ENCODE measurements at regions not wholly inside any gene's neighbourhood (a gene's known extent, or its start where the extent isn't known, plus 50 kb on each side); places are given as distances from the start of the nearest gene placed in this dataset.
A peak's percentile ranks its signal among the peaks of the same experiment; 100 is the strongest.

- ATAC-seq (ENCODE audit: poor library complexity) (no peak), DNase-seq (no peak)
- intact Hi-C loops (cut with DNase I), result no loop called here
These were observed 391.5 kb downstream of the SHANK2 start for GRCh38 chr11:70860888-70861287.

GRCh38 chr11:70861559-70861958 lies 390.8 kb downstream of the SHANK2 start:
- DNase-seq, result no peak
- ATAC-seq (ENCODE audit: poor library complexity), result no peak
- intact Hi-C loops (cut with DNase I), result no loop called here

- intact Hi-C loops (cut with DNase I), result no loop called here
- DNase-seq, result no peak
- ATAC-seq (ENCODE audit: poor library complexity), result no peak
These were observed 390.3 kb downstream of the SHANK2 start for GRCh38 chr11:70862093-70862492.

- no peak for DNase-seq
- intact Hi-C loops (cut with DNase I), result no loop called here
These were observed 389.2 kb downstream of the SHANK2 start for GRCh38 chr11:70863186-70863585.

GRCh38 chr11:70863993-70864392 lies 388.4 kb downstream of the SHANK2 start:
- ATAC-seq (ENCODE audit: poor library complexity) (no peak), DNase-seq (no peak)
- intact Hi-C loops (cut with DNase I), result no loop called here

More at GRCh38 chr11:70863186-70863585, 389.2 kb downstream of the SHANK2 start:
- ATAC-seq (ENCODE audit: poor library complexity), result no peak

GRCh38 chr11:70865356-70865755 lies 387.0 kb downstream of the SHANK2 start:
- no peak for DNase-seq
- intact Hi-C loops (cut with DNase I), result no loop called here
- ATAC-seq (ENCODE audit: poor library complexity), result no peak

- intact Hi-C loops (cut with DNase I), result no loop called here
- DNase-seq (no peak), ATAC-seq (ENCODE audit: poor library complexity) (no peak)
These were observed 385.5 kb downstream of the SHANK2 start for GRCh38 chr11:70866834-70867233.

GRCh38 chr11:70867281-70868047 lies 384.9 kb downstream of the SHANK2 start:
- no peak for DNase-seq
- intact Hi-C loops (cut with DNase I), result no loop called here

GRCh38 chr11:70868341-70868885 lies 384.0 kb downstream of the SHANK2 start:
- intact Hi-C loops (cut with DNase I), result no loop called here
- DNase-seq (no peak), ATAC-seq (ENCODE audit: poor library complexity) (no peak)

More at GRCh38 chr11:70867281-70868047, 384.9 kb downstream of the SHANK2 start:
- no peak for ATAC-seq (ENCODE audit: poor library complexity)

- DNase-seq (no peak), ATAC-seq (ENCODE audit: poor library complexity) (no peak)
- intact Hi-C loops (cut with DNase I), result no loop called here
These were observed 383.3 kb downstream of the SHANK2 start for GRCh38 chr11:70869054-70869453.

GRCh38 chr11:70871881-70872280 lies 380.5 kb downstream of the SHANK2 start:
- no peak for ATAC-seq (ENCODE audit: poor library complexity)
- intact Hi-C loops (cut with DNase I), result no loop called here

GRCh38 chr11:70872299-70872698 lies 380.1 kb downstream of the SHANK2 start:
- intact Hi-C loops (cut with DNase I), result no loop called here
- no peak for DNase-seq
- no peak for ATAC-seq (ENCODE audit: poor library complexity)

More at GRCh38 chr11:70871881-70872280, 380.5 kb downstream of the SHANK2 start:
- DNase-seq, result no peak

- no peak for DNase-seq
- intact Hi-C loops (cut with DNase I), result no loop called here
- no peak for ATAC-seq (ENCODE audit: poor library complexity)
These were observed 379.2 kb downstream of the SHANK2 start for GRCh38 chr11:70872955-70873735.

- no peak for DNase-seq
- intact Hi-C loops (cut with DNase I), result no loop called here
- ATAC-seq (ENCODE audit: poor library complexity), result peak; percentile 38
These were observed 378.5 kb downstream of the SHANK2 start for GRCh38 chr11:70873736-70874412.

- DNase-seq, result no peak
- intact Hi-C loops (cut with DNase I), result no loop called here
These were observed 375.7 kb downstream of the SHANK2 start for GRCh38 chr11:70876685-70877084.

GRCh38 chr11:70877151-70877550 lies 375.2 kb downstream of the SHANK2 start:
- DNase-seq (no peak), ATAC-seq (ENCODE audit: poor library complexity) (no peak)
- intact Hi-C loops (cut with DNase I), result no loop called here

More at GRCh38 chr11:70876685-70877084, 375.7 kb downstream of the SHANK2 start:
- no peak for ATAC-seq (ENCODE audit: poor library complexity)

- intact Hi-C loops (cut with DNase I), result no loop called here
- DNase-seq, result no peak
- ATAC-seq (ENCODE audit: poor library complexity), result no peak
These were observed 374.0 kb downstream of the SHANK2 start for GRCh38 chr11:70878366-70878765.

GRCh38 chr11:70879601-70880285 lies 372.6 kb downstream of the SHANK2 start:
- DNase-seq (no peak), ATAC-seq (ENCODE audit: poor library complexity) (no peak)
- intact Hi-C loops (cut with DNase I), result no loop called here

- intact Hi-C loops (cut with DNase I), result no loop called here
- ATAC-seq (ENCODE audit: poor library complexity) (no peak), DNase-seq (no peak)
These were observed 372.0 kb downstream of the SHANK2 start for GRCh38 chr11:70880416-70880815.
